Pancreas (tissue), 10 donors: ENCODE measurements at regions not wholly inside any gene's neighbourhood (a gene's known extent, or its start where the extent isn't known, plus 50 kb on each side); places are given as distances from the start of the nearest gene placed in this dataset.

Experiments
- ATAC-seq, 4 donors: fragments of 200-7000 bp; cut with Tn5 transposase; one replicate each; pipeline versions ENCODE4 v1.8.0 to v1.9.1; 2020; ENCODE audit warnings: mild to moderate bottlenecking in 4 of 4, moderate library complexity in 4 of 4
- DNase-seq, 6 donors: peaks; one replicate each; pipeline ENCODE4 v3.0.0-alpha.2; 2020
- FAIRE-seq: peaks from 2 replicates; lab custom pipeline; 2012; peaks lifted over from hg19 to GRCh38; lab: Jason Lieb, UNC
- H3K27ac ChIP-seq, 4 donors: fragments of 200-600 bp; sonication (generic); 1 replicate in 3 of 4; 2 replicates in 1 of 4; pipeline versions ENCODE4 v1.5.0 to v1.8.0; 2020
- H3K27me3 ChIP-seq, 4 donors: fragments of 200-600 bp; one replicate each; pipeline ENCODE4 v1.8.0; 2021
- H3K36me3 ChIP-seq, 3 donors: fragments of 200-600 bp; sonication (generic) in 1 of 3; one replicate each; pipeline versions ENCODE4 v1.5.0 to v1.8.0; 2020 to 2021
- H3K4me1 ChIP-seq, 3 donors: fragments of 200-600 bp; one replicate each; pipeline ENCODE4 v1.8.0; 2021
- H3K4me3 ChIP-seq, 4 donors: fragments of 200-600 bp; sonication (generic) in 2 of 4; one replicate each; pipeline versions ENCODE4 v1.5.0 to v1.8.0; 2020 to 2021
- H3K9me3 ChIP-seq, 4 donors: fragments of 200-600 bp; one replicate each; pipeline ENCODE4 v1.8.0; 2021
- CTCF ChIP-seq, 4 donors: fragments of 200-600 bp; sonication (generic) in 3 of 4; IDR thresholded peaks; one replicate each; pipeline versions ENCODE4 v1.5.0 to v1.8.0; 2021; ENCODE audit warnings: antibody characterized with exemption in 4 of 4
- WGBS, 2 donors: extraction: QIAGEN DNeasy Blood & Tissue Kit; methylation state at CpG; one replicate each; pipeline ENCODE4 v1.1.7; 2013; 5-methylcytosine and 5-hydroxymethylcytosine counted together
- intact Hi-C, 3 donors: fragments of 100-400 bp; cut with DNase I; formaldehyde crosslinking; loops; one replicate each; pipeline versions ENCODE4 v1.11.1 to v1.14.2; 2022
- donor health status: healthy with polysubstance abuse.
- donor health status: DM: no; HTN: no; CAD: no; lungs with moderate emphysema.
- donor health status: DM: no; HTN: no; CAD: no.
- donor health status: control.
- donor health status: control.
- donor health status: Bipolar disorder and iron deficiency.
- donor health status: DM: yes; HTN: yes; CAD: no.
- donor health status: DM: no; HTN: no; CAD: no.
- donor health status: DM: no; HTN: no; CAD: no.
- donor health status: DM: yes; HTN: yes; CAD: no.

- H3K27ac ChIP-seq = no peak overlapping the region
- H3K9me3 ChIP-seq = no peaks in the 10 kb centered on the region
- DNase-seq (no peak), FAIRE-seq (no peak), ATAC-seq (no peak)
- 40 to 47% methylated on average over 2 of the region's 2 CpGs for WGBS, 2 donors
- intact Hi-C loops = no loop called here
- no peaks in the 10 kb centered on the region for H3K27me3 ChIP-seq
- no peaks in the 10 kb centered on the region for H3K4me1 ChIP-seq
- TF ChIP-seq CTCF (IDR thresholded peaks at IDR 0.05) = no peak
- no peaks in the 10 kb centered on the region for H3K36me3 ChIP-seq
- H3K4me3 ChIP-seq = no peak overlapping the region
These were observed 332.7 kb downstream of the PRDM5 start for GRCh38 chr4:120589787-120590186.

DNA sequence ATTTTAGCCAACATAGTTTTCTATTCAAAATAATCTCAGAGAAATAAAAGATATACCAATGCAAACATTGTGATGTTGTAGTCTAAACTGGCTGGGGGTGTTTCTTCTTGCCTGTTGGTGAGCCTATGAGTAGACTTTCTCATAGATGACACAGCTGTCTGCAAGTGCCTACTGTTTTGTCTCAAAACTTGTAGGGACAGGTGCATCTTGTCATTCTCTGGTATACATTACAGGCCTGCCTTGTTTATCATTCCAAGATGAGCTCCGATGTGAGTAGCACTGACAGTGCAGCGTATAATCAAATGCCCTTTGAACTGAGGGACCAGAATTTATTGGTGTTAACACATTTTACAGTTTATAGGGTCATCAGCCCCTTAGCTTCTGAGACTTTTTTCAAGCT lies 353.8 kb downstream of the PRDM5 start:
- Histone ChIP-seq H3K9me3 (no peaks in the 10 kb centered on the region), H3K4me1 (no peaks in the 10 kb centered on the region), H3K27ac (no peak overlapping the region), H3K4me3 (no peak overlapping the region), H3K36me3 (no peaks in the 10 kb centered on the region), H3K27me3 (no peaks in the 10 kb centered on the region)
- intact Hi-C loops = no loop called here
- FAIRE-seq (no peak), ATAC-seq (no peak), DNase-seq (no peak)
- TF ChIP-seq CTCF (IDR thresholded peaks at IDR 0.05) = no peak
- 48 to 83% methylated on average over 2 of the region's 2 CpGs for WGBS, 2 donors

DNA sequence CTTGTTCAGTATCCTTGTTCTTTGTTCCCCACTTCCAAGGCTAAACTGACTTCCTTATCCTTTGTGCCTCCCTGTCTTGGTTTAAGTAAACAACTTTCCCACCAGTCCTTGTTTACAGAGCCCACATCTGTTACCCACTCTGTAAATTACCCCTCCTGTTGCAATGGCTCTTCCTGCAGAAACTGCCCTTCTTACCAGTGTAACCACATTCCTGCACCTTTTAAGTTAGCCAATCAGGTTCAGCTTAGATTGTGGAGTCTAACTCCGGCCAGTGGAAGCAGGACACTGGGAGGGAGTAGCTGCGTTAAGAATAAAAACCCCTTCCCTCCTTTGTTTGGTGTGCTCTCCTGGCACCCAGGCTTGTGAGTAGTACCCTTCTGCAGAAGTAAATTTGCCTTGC lies 360.9 kb downstream of the PRDM5 start:
- Histone ChIP-seq H3K27me3 (no peaks in the 10 kb centered on the region), H3K36me3 (no peaks in the 10 kb centered on the region), H3K9me3 (no peaks in the 10 kb centered on the region), H3K27ac (no peak overlapping the region), H3K4me3 (no peak overlapping the region), H3K4me1 (no peaks in the 10 kb centered on the region)
- 47 to 70% methylated on average over 2 of the region's 2 CpGs for WGBS, 2 donors
- DNase-seq (no peak), FAIRE-seq (no peak), ATAC-seq (no peak)
- TF ChIP-seq CTCF (IDR thresholded peaks at IDR 0.05) = no peak
- intact Hi-C loops = no loop called here

DNA sequence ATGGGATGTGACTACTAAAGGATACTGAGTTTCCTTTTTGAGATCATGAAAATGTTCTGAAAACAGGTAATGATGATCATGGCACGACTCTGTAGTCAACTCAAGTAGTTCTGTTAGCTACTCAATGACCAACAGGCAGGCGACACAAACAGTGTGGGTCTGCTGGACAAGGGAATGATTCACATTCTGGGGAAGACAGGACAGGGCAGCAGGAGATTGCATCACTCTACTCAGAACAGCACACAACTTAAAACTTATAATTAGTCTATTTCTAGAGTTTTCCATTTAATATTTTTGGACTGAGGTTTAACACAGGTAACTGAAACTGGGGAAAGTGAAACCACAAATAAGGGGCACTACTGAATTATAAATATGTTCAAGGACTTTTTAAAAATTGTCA lies 365.2 kb downstream of the PRDM5 start:
- Histone ChIP-seq H3K9me3 (no peaks in the 10 kb centered on the region), H3K4me1 (no peaks in the 10 kb centered on the region), H3K36me3 (no peaks in the 10 kb centered on the region), H3K27me3 (no peaks in the 10 kb centered on the region), H3K27ac (no peak overlapping the region), H3K4me3 (no peak overlapping the region)
- FAIRE-seq (no peak), ATAC-seq (no peak), DNase-seq (no peak)
- no peak for TF ChIP-seq CTCF (IDR thresholded peaks at IDR 0.05)
- 65 to 77% methylated on average over 2 of the region's 2 CpGs for WGBS, 2 donors
- intact Hi-C loops = no loop called here

GRCh38 chr4:120555058-120555457 lies 367.5 kb downstream of the PRDM5 start:
- WGBS, 2 donors = 14 to 33% methylated on average over 2 of the region's 2 CpGs
- Histone ChIP-seq H3K27me3 (no peaks in the 10 kb centered on the region), H3K27ac (no peak overlapping the region), H3K9me3 (no peaks in the 10 kb centered on the region), H3K4me3 (no peak overlapping the region), H3K4me1 (no peaks in the 10 kb centered on the region), H3K36me3 (no peaks in the 10 kb centered on the region)
- intact Hi-C loops = no loop called here
- ATAC-seq (no peak), FAIRE-seq (no peak), DNase-seq (no peak)
- TF ChIP-seq CTCF (IDR thresholded peaks at IDR 0.05) = no peak
